Progenitor cell of endocrine pancreas (in vitro differentiated cells): ENCODE measurements at regions not wholly inside any gene's neighbourhood (a gene's known extent, or its start where the extent isn't known, plus 50 kb on each side); places are given as distances from the start of the nearest gene placed in this dataset. TPM values are rescaled to one million over a fixed set of nuclear protein-coding genes. Genes with fewer than 3 reads are reported as not detected.

Source experiments
- DNase-seq: peaks from one replicate; pipeline ENCODE4 v3.0.0; 2021; ENCODE audit warnings: low spot score; ENCODE audit not compliant: unreplicated experiment
- H3K27ac Mint-ChIP-seq: 2 replicates; pipeline ENCODE4 v1.8.0; 2021; ENCODE audit warnings: mild to moderate bottlenecking, moderate library complexity, mixed read lengths
- H3K27me3 Mint-ChIP-seq: 2 replicates; pipeline ENCODE4 v1.8.0; 2021; ENCODE audit warnings: mixed read lengths
- H3K36me3 Mint-ChIP-seq: 2 replicates; pipeline ENCODE4 v1.8.0; 2022; ENCODE audit warnings: mixed read lengths; ENCODE audit not compliant: insufficient read depth
- H3K4me1 Mint-ChIP-seq: 2 replicates; pipeline ENCODE4 v1.8.0; 2021; ENCODE audit warnings: low read depth, mixed read lengths
- H3K4me3 Mint-ChIP-seq: 2 replicates; pipeline ENCODE4 v1.8.0; 2021; ENCODE audit warnings: low read depth, mild to moderate bottlenecking, moderate library complexity, mixed read lengths
- H3K9me3 Mint-ChIP-seq: 2 replicates; pipeline ENCODE4 v1.8.0; 2021; ENCODE audit warnings: low read depth, mixed read lengths
- microRNA-seq: library from miRNA; unstranded; fragments of <30 nt; microRNA quantifications from one replicate; pipeline ENCODE4 v1.1.0, GENCODE V29; 2020; ENCODE audit warnings: borderline number of aligned reads; ENCODE audit not compliant: unreplicated experiment
- TF ChIP-seq, protein P1 (sequence below): fragments of 200-600 bp; sonication (generic); IDR thresholded peaks from one replicate; pipeline ENCODE4 v1.5.0; 2021; ENCODE audit warnings: antibody characterized with exemption, mild to moderate bottlenecking; ENCODE audit not compliant: unreplicated experiment

GRCh38 chr4:127579821-127580220 lies 52.9 kb upstream of the INTU start:
- Mint-ChIP-seq H3K4me1 (no peaks in the 10 kb centered on the region), H3K4me3 (no peak overlapping the region), H3K9me3 (no peaks in the 10 kb centered on the region), H3K27ac (no peak overlapping the region), H3K27me3 (no peaks in the 10 kb centered on the region), H3K36me3 (no peaks in the 10 kb centered on the region)
- no peak for DNase-seq
- TF ChIP-seq, protein P1, sequence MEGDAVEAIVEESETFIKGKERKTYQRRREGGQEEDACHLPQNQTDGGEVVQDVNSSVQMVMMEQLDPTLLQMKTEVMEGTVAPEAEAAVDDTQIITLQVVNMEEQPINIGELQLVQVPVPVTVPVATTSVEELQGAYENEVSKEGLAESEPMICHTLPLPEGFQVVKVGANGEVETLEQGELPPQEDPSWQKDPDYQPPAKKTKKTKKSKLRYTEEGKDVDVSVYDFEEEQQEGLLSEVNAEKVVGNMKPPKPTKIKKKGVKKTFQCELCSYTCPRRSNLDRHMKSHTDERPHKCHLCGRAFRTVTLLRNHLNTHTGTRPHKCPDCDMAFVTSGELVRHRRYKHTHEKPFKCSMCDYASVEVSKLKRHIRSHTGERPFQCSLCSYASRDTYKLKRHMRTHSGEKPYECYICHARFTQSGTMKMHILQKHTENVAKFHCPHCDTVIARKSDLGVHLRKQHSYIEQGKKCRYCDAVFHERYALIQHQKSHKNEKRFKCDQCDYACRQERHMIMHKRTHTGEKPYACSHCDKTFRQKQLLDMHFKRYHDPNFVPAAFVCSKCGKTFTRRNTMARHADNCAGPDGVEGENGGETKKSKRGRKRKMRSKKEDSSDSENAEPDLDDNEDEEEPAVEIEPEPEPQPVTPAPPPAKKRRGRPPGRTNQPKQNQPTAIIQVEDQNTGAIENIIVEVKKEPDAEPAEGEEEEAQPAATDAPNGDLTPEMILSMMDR: no peak

GRCh38 chr4:127580300-127580699 lies 52.5 kb upstream of the INTU start:
- Mint-ChIP-seq H3K9me3 (no peaks in the 10 kb centered on the region), H3K4me1 (no peaks in the 10 kb centered on the region), H3K27ac (no peak overlapping the region), H3K27me3 (no peaks in the 10 kb centered on the region), H3K36me3 (no peaks in the 10 kb centered on the region), H3K4me3 (no peak overlapping the region)
- DNase-seq: no peak
- TF ChIP-seq, protein P1: no peak

DNA sequence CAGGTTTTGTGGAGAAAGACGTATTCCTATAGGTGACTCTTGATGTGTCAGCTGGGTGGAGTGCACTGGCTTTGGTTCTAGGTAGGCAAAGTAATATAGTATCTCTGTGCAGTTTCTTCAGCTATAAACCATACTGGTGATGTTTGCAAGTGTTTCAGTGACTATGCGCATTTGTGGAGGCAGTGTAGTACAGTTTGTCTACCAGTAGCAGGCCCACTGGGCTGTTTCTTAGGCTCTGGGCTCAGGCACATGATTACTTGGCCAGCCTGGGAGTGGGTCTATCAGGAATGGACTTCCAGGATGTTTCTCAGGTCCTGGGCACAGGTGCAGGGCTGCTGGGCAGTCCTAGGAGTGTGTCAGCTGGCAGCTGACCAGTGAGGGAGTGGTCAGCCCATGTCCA lies 51.9 kb upstream of the INTU start:
- Mint-ChIP-seq H3K27me3 (no peaks in the 10 kb centered on the region), H3K36me3 (no peaks in the 10 kb centered on the region), H3K4me1 (no peaks in the 10 kb centered on the region), H3K27ac (no peak overlapping the region), H3K4me3 (no peak overlapping the region), H3K9me3 (no peaks in the 10 kb centered on the region)
- no peak for DNase-seq
- TF ChIP-seq, protein P1: no peak

Small RNAs in the stretch of these regions (microRNA-seq; reads per million reads assigned to microRNA genes)
- gene MIR2054: not detected
